GM21367 (cell line): ENCODE measurements at regions not wholly inside any gene's neighbourhood (a gene's known extent, or its start where the extent isn't known, plus 50 kb on each side); places are given as distances from the start of the nearest gene placed in this dataset.

Source experiments
- ATAC-seq: cut with Tn5 transposase; IDR thresholded peaks from one replicate; pipeline ENCODE4 v1.9.1; 2021; ENCODE audit not compliant: unreplicated experiment

DNA sequence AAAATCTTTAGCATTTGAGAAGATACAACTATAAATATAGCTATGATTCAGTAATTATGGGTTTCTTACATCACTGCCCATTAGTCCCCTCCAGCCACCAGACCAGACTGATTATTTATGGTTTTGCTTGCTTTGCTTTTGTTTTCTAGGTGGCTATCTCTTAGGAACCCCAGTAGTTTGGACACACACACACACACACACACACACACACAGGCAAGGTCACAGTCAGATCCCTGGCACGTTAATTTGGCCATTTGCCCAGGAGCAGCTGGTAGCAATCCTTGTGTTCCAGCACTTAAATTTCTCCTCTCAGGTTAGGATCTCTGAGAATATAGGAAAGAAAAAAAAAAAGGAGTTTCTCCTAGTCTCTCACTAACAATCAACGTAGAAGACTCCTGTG lies 90.2 kb upstream of the RESF1 start:
- ATAC-seq: no peak

DNA sequence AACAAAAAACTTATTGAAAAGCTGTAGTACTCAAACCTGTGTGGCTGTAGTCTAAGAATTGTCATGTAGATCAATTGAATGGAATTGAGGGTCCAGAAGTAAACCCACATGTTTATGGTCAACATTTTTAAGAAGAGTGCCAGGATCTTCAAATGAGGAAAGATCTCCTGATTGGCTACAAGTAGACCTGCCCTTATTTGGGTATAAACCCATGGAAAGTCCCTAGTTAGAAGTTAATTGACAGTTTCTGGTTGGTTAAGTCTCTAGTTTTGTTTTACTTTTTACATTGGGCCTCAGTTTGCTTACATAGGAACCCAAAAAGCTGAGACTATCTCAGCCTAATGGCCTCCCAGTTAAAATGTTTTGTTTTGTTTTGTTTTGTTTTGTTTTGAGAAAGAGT lies 91.9 kb upstream of the RESF1 start:
- ATAC-seq: no peak

DNA sequence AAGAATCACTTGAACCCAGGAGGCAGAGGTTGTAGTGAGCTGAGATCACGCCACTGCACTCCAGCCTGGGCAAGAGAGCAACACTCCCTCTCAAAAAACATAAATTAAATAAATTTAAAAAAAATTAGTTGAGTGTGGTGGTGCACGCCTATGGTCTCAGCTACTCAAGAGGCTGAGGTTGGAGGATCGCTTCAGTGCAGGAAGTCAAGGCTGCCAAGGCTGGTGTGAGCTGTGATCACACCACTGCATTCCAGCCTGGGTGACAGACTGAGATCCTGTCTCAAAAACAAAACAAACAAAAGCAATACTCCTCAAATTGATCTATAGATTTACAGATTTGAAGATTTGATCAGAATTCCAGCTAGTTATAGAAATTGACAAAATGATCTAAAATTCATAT lies 92.7 kb upstream of the RESF1 start:
- ATAC-seq: no peak

DNA sequence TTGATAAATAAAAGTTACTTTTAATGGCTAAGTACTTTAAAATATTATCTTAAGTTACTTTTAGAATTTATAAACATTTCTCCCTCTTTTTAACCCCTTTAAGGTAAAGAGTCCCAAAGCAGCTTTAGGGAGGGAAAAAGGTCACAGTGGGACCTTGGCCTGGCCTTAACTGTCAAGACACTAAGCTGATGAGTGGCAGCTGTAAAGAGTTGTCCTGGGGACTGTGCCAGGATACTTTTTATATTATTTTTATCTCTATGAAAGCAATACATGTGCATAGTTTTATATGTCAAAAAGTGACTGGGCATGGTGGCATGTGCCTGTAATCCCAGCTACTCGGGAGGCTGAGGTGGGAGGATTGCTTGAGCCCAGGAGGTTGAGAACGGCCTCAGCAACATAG lies 94.2 kb upstream of the RESF1 start:
- ATAC-seq: no peak

DNA sequence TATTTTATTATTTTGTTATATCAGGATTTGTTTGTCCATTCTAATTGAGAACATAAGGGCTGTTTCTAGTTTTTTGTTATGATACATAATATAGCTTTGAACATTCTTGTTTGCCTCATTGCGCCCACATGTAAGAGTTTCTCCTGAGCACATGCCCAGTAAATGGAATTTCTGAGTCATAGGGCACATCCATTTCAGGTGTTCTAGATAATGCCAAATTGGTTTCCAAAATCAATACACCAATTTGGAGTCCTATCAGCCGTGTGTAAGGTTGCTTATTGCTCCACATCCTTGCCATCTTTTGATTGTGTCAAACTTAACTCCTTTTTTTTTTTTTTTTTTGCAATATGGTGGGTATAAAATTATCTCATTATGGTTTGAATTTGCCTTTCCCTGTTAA lies 97.9 kb upstream of the RESF1 start:
- no peak for ATAC-seq

DNA sequence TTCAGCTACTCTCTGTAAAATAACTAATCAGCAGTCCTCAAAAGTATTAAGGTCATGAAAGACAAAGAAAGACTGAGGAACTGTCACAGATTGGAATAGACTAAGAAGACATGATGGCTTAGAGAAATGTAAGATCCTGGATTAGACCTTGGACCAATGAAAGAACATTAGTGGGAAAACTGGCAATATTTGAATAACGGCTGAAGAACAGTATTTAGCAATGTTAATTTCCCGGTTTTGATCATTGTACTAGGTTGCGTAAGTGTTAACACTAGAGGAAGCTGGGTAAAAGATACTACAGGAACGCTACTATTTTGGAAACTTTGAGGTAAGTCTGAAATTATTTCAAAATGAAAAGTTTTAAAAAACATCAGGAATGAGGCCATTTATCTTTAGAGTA lies 98.8 kb upstream of the RESF1 start:
- ATAC-seq: no peak

DNA sequence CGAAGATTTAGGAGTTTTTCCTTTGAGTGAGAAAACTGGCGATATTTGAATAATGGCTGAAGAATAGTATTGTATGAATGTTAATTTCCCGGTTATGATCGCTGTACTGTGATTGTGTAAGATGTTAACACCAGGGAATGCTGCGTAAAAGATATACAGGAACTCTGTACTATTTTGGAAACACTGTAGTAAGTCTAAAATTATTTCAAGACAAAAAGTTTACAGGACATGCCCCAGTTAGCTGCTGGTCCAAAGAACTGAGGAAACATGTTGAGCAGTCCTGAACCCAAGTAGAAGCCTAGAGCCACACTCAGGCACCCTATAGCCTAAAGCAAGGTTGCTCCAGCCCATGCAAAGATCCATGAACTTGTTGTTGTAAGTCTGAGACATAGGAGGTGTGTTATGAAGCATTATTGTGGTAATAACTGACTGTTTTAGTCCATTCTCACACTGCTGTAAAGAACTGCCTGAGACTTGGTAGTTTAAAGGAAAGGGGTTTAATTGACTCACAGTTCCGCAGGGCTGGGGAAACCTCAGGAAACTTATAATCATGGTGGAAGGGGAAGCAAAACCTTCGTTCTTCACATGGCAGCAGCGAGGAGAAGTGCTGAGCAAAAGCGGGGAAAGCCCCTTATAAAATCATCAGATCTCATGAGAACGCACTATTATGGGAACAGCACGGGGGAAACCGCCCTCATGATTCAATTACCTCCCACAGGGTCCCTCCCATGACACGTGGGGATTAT lies 99.8 kb upstream of the RESF1 start:
- ATAC-seq: no peak

DNA sequence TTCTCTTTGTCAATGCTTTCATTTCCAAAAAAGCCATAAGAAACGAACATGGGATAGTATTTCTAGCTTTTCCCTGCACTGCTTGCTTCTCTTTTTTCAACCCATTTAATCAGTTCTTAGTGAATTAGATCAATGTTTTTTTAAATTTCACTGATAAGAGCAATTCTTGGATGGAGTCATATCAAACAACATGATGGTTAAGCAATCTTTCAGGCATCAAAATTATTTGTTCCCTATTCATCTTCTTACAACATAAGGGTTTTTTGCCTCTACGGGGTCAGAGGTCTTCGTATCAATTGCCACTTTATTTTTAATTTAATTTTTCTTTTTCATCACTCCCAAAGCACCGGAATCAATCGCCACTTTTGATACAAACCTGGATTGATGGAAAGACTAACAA lies 103.8 kb upstream of the RESF1 start:
- ATAC-seq: no peak

DNA sequence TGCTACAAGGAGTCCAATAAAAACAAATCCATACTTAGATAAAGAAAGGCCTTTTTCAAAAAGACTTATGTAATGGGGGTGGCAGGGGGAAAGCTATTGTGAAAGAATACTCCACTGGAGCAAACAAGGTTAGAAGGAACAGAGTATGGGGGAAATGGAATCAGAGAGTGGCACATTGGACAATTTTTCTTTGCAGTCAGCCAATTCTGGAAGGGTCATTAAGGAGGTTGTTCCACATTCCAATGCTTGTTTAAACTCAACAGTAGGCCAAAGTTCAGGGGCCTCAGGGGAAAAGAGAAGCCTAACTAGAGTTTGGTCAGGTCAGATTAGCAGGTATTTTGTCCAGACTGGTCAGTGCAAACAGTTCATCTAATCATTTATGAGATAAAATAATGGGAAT lies 105.2 kb upstream of the RESF1 start:
- no peak for ATAC-seq

DNA sequence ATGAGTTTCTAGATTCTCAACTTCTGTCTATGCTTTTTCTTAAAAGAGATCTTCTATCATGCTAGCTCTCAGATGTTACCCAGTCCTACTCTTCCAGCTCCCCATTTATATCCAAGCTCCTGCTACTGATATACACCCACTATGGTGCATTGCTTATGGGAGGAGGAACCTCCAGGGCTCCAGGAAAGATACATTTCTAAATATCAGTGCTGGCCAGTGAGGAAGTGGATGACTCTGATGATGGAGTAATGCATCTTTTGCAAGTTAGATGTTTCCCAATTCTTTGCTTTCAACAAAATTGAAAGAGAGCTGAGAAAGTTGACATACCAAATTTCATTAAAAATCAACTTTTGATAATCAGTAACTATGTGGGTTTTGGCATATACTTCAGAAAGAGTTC lies 105.7 kb upstream of the RESF1 start:
- ATAC-seq: no peak

DNA sequence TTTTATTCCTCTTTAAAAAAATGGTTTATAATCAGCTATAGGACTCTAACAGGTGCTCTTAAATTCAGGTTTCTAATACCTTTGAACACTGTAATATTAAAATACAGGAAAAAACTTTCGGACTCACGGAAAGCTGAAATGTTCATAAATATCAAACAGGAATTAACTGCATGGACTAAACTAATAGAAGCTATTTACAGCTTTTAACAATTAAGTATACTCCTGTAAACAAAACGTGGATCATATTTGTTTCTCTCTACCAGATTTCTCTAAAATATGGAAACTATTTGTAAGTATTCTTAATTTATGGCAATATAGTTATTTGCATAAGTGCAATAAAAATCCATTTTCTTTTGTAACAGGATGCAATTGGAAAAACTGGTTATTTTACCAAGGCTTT lies 108.9 kb upstream of the RESF1 start:
- ATAC-seq: no peak

DNA sequence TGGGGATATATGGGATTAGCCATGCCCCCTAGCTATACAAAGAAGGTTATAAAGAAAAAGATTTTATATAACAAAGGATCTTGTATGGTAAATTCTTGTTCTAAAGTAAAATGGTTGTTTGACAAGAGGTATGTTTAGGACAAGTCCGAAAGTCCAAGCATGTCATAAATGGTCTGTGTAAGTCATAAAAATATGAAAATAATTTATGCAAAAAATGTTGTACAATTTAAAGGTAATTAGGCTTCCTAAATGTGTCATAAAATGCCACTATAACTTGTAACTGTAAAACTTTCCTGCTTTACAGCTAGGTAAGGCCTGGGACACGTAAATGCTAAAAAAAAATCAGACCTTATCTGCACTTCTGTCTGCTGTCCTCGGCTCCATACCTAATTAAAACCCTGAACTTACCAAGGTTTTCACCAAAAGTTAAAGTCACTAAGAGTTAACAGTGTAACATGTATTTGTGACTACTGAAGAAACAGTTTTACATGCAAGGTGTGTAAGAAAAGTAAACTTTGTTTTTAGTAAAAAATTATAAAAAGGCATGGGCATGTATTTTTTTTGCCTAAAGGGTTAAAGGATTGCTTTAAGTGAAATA lies 110.0 kb upstream of the RESF1 start:
- no peak for ATAC-seq

DNA sequence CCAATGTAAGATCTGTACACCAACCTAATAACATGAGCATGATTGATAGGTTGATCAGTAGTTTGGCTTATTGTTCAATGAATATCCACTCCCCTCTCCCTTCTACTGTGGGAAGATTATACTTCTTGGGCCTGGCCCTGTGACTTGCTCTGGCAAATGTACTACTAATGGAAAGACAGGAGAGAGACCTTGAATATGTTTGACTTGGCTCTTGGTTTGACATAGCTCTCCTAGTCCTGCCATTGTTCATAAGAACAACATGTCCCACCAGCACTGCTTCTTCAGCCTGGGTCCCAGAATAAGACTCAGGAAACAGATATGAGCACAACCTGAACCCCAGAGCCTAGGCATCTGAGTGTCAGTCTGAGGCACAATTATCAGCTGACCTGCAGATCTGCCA lies 112.8 kb upstream of the RESF1 start:
- ATAC-seq: no peak

DNA sequence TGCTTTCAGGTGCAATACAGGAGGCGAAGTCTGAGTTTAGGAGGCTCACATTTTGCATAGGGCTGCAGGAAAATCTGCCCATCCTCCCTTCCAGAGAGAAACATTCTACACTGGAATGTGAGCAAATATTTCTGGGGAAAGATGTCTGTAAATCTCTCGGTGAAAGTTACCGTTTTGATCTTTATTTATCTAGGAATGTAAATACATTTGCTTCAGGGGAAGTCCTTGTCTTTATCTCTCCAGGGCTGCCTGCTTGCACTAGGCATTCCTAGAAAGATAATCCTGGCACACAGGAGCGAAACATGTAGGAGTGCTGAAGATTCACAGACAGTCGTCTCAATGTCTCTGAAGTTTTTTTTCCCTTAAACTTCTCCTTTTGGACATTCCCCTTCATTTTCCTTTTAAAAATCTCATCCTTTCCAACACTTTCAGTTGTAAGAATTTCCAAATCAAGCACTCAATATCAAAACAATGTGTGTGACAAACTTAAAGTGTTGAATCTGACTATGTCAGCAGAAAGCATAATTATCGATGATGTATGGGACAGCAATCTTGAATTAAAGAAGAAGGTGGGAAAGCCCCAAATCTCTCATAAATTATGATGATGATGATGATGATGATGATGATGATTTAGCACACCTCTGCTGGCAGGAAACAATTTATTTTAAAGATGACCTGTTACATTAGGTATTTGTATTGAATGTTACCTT lies 113.4 kb upstream of the RESF1 start:
- no peak for ATAC-seq

DNA sequence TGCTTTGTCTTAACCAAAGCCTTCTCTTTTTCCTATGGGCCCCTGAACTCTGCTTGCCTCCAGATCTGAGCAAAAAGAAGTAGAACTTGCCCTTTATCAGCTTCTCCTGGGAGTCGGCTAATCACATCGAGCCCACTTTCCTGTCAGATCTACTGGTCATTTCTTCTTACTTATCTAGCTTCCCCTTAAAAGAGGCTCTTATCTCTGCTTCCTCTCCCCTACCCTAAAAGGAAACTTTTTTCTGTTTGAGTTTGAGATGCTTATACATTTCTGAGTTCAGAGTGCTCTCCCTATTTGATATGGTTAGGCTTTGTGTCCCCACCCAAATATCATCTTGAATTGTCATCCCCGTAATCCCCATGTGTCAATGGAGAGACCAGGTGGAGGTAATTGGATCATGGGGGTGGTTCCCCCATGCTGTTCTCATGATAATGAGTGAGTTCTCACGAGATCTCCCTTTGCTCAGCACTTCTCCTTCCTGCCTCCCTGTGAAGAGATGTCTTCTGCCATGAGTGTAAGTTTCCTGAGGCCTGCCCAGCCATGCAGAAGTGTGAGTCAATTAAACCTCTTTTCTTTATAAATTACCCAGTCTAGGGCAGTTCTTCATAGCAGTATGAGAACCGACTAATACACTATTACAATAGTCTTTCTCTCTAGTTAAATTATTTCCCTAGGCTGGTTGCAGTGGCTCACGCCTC lies 114.7 kb upstream of the AMN1 start:
- no peak for ATAC-seq

DNA sequence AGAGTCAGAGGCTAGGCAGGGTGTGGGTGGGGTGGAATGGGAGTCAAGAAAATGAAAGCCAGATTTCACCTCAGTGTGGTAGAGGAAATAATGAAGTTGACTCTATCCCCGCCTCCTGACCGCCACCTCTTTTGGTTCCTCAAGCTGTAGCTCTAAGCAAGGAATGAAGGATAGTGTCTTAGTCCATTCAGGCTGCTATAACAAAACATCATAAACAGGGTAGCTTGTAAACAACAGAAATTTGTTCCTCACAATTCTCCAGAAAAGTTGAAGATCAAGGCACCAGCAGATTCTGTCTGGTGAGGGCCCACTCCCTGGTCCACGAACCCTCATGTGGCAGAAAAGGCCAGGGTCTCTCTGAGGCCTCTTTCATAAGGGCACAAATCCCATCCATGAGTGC lies 109.1 kb upstream of the AMN1 start:
- ATAC-seq: no peak

DNA sequence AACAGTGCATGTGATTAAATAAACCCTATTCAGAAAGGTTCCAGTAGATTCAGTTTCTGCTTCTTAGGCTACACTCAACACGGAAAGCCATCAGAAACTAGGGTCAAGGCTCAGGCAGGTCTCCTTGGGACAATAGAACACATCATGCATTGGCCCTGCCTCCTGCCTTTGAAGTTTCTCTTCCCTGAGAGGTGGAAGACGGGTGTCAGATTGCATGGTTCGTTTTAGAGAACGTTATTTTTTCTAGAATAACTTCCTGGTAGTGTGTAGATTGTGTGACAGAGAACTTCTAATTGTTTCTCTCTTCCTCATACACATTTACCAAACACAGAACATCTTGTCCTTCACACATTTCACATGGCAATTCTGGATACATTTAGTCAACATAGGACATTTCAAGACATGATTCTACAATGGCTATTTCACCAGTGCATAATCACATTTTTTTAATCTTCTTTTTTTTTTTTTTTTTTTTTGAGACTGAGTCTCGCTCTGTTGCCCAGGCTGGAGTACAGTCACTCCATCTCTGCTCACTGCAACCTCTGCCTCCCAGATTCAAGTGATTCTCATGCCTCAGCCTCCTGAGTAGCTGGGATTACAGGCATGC lies 106.6 kb upstream of the AMN1 start:
- ATAC-seq: no peak

DNA sequence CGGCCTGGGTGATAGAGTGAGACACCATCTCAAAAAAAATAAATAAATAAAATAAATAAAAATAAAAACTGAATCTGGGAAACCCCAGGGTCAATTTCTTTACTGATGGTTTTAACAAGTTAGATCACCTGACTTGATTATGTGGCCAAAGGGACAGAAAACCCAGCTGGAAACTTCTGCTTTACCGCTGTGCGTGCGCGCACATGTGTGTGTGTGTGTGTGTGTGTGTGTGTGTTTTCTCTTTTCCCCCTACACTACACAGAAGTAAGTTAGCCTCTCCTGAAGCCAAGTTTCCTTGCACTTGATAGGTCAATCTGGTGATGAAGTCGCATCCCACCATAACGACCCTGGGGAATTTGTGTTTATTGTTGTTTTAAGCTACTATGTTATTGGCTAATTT lies 105.3 kb upstream of the AMN1 start:
- ATAC-seq: no peak

DNA sequence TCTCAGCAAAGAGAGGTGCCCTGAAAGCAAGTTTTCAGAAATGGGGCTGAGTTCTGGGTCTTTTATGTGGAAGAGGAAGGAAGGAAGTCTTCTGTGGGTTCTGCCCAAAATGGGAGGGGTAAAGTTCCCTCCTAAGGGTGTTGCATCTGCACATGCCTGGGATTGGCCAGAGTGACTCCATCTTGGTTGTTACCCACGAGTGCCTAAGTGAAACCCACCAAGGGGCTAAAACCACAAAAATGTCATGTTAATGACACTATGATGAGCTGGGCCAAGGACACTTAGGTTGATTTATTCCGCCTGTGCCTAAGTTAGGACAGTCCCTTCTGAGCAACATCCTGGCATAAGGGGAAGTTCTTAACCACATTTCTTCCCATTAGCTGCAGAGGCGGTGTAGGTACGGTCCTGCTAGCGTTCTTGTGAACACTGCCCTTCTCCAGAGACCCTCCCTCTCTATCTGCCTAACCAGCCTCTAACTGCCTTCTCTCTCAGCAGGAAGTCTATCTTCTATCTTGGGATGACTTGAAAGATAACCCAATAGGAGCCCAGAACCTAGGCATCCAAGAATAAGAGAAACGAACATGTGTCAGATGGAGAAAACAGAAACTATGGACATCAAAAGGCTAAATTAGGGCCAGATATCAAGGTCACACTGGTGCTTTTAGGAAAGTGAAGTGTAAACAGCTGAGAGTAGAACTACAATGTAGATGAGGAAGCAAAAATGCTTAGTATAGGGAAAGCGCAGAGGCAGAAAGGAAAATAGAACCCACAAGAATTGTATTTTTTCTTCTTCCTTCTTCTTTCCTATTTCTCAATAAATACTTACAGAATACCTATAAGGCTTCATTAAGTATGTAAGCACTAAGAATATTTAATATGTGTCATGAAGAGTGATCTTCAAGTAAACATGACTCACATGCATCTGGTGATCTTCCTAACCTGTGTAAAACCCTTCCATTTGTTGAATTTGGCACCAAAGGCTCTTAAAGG lies 104.2 kb upstream of the AMN1 start:
- peak; percentile 67 for ATAC-seq

DNA sequence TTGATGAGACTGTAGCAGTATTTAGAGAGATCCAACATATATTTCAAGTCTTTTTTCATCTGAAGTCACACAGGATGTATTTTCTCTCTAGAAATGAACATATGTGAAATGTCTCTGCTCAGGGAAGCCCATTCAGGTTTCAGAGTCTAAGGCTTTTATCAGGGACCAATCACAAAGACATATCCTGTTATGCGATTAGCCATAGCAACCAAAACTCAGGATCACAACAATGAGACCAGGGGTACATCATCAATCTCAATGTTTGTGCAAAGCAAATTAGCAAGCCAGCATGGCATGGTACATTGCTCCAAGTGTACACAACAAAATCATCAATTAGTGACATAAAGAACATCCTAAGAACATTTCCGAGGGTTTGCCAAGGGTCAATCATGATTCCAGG lies 99.2 kb upstream of the AMN1 start:
- ATAC-seq: no peak
